HEK293T (cell line): ENCODE measurements at regions not wholly inside any gene's neighbourhood (a gene's known extent, or its start where the extent isn't known, plus 50 kb on each side); places are given as distances from the start of the nearest gene placed in this dataset.

Experiments
- CTCF ChIA-PET: fragments of 350-600 bp; formaldehyde crosslinking; extraction: SDS; loops from one replicate; lab custom pipeline; 2021; ENCODE audit warnings: antibody characterized with exemption, inconsistent platforms; lab: Yijun Ruan, JAX
- POLR2A ChIA-PET: fragments of 350-600 bp; formaldehyde crosslinking; extraction: SDS; loops from one replicate; lab custom pipeline; 2020; ENCODE audit warnings: antibody characterized with exemption, inconsistent platforms; lab: Yijun Ruan, JAX
- DNase-seq: peaks from one replicate; pipeline ENCODE4 v3.0.0; 2012; ENCODE audit warnings: mixed read lengths; ENCODE audit errors: extremely low spot score
- ARNT ChIP-seq: fragments of 450-650 bp; IDR thresholded peaks from 2 replicates; pipeline ENCODE4 v1.6.1; 2017; ENCODE audit warnings: mild to moderate bottlenecking
- BHLHE40 ChIP-seq: fragments of 450-650 bp; IDR thresholded peaks from 2 replicates; pipeline ENCODE4 v1.6.1; 2016; ENCODE audit warnings: mild to moderate bottlenecking, moderate library complexity, borderline replicate concordance
- CTBP1 ChIP-seq: fragments of 450-650 bp; IDR thresholded peaks from 2 replicates; pipeline ENCODE4 v1.6.1; 2016; ENCODE audit warnings: borderline replicate concordance
- ELF4 ChIP-seq: fragments of 450-650 bp; IDR thresholded peaks from 2 replicates; pipeline ENCODE4 v1.6.1; 2017; ENCODE audit warnings: antibody characterized with exemption
- FOXA1 ChIP-seq: fragments of 450-650 bp; IDR thresholded peaks from 2 replicates; pipeline ENCODE4 v1.6.1; 2016; ENCODE audit warnings: mild to moderate bottlenecking
- FOXK2 ChIP-seq: fragments of 450-650 bp; IDR thresholded peaks from 2 replicates; pipeline ENCODE4 v1.6.1; 2016; ENCODE audit warnings: mild to moderate bottlenecking
- FOXM1 ChIP-seq: fragments of 450-650 bp; IDR thresholded peaks from 2 replicates; pipeline ENCODE4 v1.6.1; 2017; ENCODE audit warnings: mild to moderate bottlenecking, borderline replicate concordance
- HDGF ChIP-seq: fragments of 450-650 bp; IDR thresholded peaks from 2 replicates; pipeline ENCODE4 v1.6.1; 2017; ENCODE audit warnings: antibody characterized with exemption, borderline replicate concordance
- L3MBTL2 ChIP-seq: fragments of 450-650 bp; conservative IDR thresholded peaks from 2 replicates; pipeline ENCODE4 v1.6.1; 2016; ENCODE audit warnings: mild to moderate bottlenecking
- LEF1 ChIP-seq: fragments of 450-650 bp; IDR thresholded peaks from 2 replicates; pipeline ENCODE4 v1.6.1; 2017; ENCODE audit warnings: mild to moderate bottlenecking, borderline replicate concordance
- NFRKB ChIP-seq: fragments of 450-650 bp; IDR thresholded peaks from 2 replicates; pipeline ENCODE4 v1.6.1; 2016; ENCODE audit warnings: mild to moderate bottlenecking, moderate library complexity
- SP1 ChIP-seq: fragments of 450-650 bp; IDR thresholded peaks from 2 replicates; pipeline ENCODE4 v1.6.1; 2017
- SUZ12 ChIP-seq: fragments of 450-650 bp; IDR thresholded peaks from 2 replicates; pipeline ENCODE4 v1.6.1; 2016; ENCODE audit warnings: mild to moderate bottlenecking
- TARDBP ChIP-seq: fragments of 450-650 bp; IDR thresholded peaks from 2 replicates; pipeline ENCODE4 v1.6.1; 2016
- ZNF384 ChIP-seq: fragments of 450-650 bp; IDR thresholded peaks from 2 replicates; pipeline ENCODE4 v1.6.1; 2016
- TF ChIP-seq, protein P1 (sequence below): fragments of 450-650 bp; IDR thresholded peaks from 2 replicates; pipeline ENCODE4 v1.6.1; 2016

DNA sequence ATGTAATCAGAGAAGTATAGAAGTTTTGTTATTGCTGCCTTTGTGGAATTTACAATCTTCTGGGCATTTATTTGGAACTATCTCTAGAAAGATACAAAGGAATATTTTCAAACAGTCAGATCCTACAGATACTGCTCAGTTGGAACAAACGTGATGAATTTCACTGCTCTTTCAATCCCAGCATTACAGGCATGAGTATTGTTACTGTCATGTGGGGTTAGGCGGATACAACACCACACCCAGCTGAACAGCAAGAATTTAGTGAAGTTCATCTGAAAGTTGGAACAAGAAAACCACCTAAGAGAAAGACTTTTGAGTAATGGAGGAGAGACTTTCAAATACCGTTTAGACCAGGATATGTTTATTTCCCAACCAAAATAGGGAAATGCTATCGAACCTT lies 123.3 kb upstream of the PLXNC1 start:
- ChIA-PET POLR2A (no interaction called here), CTCF (no interaction called here)
- TF ChIP-seq L3MBTL2 (no peak), LEF1 (no peak), NFRKB (no peak), SP1 (no peak), CTBP1 (no peak), ELF4 (no peak), ZNF384 (no peak), HDGF (no peak), ARNT (no peak), TARDBP (no peak), BHLHE40 (no peak), FOXA1 (no peak), FOXK2 (no peak), SUZ12 (no peak), FOXM1 (no peak)
- TF ChIP-seq, protein P1, sequence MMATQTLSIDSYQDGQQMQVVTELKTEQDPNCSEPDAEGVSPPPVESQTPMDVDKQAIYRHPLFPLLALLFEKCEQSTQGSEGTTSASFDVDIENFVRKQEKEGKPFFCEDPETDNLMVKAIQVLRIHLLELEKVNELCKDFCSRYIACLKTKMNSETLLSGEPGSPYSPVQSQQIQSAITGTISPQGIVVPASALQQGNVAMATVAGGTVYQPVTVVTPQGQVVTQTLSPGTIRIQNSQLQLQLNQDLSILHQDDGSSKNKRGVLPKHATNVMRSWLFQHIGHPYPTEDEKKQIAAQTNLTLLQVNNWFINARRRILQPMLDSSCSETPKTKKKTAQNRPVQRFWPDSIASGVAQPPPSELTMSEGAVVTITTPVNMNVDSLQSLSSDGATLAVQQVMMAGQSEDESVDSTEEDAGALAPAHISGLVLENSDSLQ = no peak
- no peak for DNase-seq

DNA sequence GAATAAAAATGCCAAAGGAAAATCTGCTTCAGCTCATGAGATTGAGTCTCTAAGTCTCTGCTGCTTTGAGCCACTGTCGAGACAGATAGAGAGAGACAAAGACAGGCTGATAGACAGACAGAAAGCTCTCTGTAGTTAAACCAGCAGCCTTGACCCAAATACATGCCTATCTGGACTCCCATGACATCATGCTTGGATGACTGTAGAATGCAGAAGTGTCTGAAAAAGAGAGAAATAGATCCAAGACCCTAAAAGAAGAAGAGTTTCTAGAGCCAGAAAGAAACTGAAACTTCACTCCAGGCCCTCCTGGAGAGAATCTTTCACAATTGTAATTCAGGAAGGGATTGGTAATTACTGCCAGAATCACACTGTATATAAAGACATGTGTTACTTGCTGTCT lies 122.6 kb upstream of the PLXNC1 start:
- CTCF ChIA-PET = no interaction called here
- POLR2A ChIA-PET = no interaction called here
- TF ChIP-seq SUZ12 (no peak), ZNF384 (no peak), ARNT (no peak)
- DNase-seq = no peak

DNA sequence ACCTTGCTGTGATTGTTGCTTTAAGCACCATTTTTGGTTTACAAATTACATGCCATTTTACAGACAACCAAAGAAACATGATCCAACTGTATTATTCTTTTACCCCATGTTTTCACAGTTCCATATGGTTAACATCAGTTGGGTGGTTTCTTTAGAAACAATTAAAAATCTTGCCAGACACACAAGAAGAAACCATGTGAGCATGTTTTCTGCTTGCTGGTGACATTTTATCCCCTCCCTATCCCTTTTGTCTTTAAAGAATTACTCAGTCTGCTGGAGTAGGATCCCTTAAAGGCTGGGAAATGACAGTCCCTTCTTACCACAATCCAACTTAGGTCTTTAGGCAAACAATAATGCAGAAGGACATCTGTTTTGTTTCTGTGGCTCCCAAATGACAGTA lies 121.8 kb upstream of the PLXNC1 start:
- ChIA-PET CTCF (no interaction called here), POLR2A (no interaction called here)
- DNase-seq = no peak
- no peak for TF ChIP-seq CTBP1
- TF ChIP-seq, protein P1 = no peak
- no peak for TF ChIP-seq LEF1
- no peak for TF ChIP-seq ELF4
- TF ChIP-seq FOXA1 = no peak
- TF ChIP-seq BHLHE40 = no peak
- TF ChIP-seq ARNT = no peak
- TF ChIP-seq SP1 = no peak
- TF ChIP-seq FOXM1 = no peak

DNA sequence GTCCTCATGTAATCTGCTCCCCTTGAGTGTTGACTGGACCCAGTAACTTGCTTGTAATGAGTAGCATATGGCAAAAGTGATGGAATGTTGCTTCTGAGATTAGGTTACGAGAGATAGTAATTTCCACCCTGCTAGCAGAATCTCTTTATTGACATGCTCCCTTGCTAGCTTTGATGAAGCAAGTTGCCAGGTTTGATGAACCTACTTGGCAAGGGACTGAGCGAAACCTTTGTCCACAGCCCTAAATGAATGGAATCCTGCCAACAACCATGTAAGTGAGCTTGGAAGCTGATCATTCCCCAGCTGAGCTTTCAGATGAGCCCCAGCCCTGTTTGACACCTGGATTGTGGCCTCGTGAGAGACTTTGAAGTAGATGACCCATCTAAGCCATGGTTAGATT lies 120.8 kb upstream of the PLXNC1 start:
- TF ChIP-seq CTBP1 = no peak
- no peak for TF ChIP-seq SUZ12
- TF ChIP-seq ELF4 = no peak
- no peak for TF ChIP-seq NFRKB
- TF ChIP-seq BHLHE40 = no peak
- TF ChIP-seq SP1 = no peak
- no peak for TF ChIP-seq FOXM1
- TF ChIP-seq ARNT = no peak
- TF ChIP-seq, protein P1 = no peak
- no peak for TF ChIP-seq HDGF
- no peak for TF ChIP-seq TARDBP
- no peak for TF ChIP-seq FOXA1
- TF ChIP-seq ZNF384 = no peak
- TF ChIP-seq LEF1 = no peak
- TF ChIP-seq FOXK2 = no peak
- TF ChIP-seq L3MBTL2 = no peak
- no peak for DNase-seq
- ChIA-PET CTCF (no interaction called here), POLR2A (no interaction called here)

DNA sequence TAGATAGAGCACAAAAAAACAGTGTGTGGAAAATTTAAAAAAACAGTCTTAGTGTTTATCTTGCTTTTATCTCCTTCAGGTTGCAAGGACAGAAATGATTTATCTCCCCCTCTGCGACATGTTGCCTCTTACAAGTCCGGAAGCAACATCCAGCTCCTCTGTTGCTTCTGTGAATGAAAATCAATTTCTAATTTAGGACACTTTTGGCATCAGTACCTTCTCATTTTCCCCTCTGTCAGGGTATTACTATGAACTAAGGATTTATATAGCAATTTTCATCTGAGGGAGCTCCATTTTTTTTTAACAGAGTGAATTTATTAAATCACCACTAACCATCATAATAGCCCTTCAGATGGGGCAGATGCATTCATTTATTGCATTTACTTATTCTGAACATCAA lies 116.6 kb upstream of the PLXNC1 start:
- DNase-seq = no peak
- POLR2A ChIA-PET = no interaction called here
- TF ChIP-seq FOXA1 = no peak
- no peak for TF ChIP-seq FOXK2
- no peak for TF ChIP-seq HDGF
- no peak for TF ChIP-seq ZNF384
- no peak for TF ChIP-seq CTBP1
- TF ChIP-seq ELF4 = no peak
- TF ChIP-seq ARNT = no peak
- no peak for TF ChIP-seq SUZ12
- TF ChIP-seq, protein P1 = no peak
- TF ChIP-seq NFRKB = no peak
- TF ChIP-seq SP1 = no peak
- TF ChIP-seq LEF1 = no peak
- no peak for TF ChIP-seq L3MBTL2
- TF ChIP-seq TARDBP = no peak
- no peak for TF ChIP-seq FOXM1
- TF ChIP-seq BHLHE40 = no peak
- CTCF ChIA-PET = no interaction called here

DNA sequence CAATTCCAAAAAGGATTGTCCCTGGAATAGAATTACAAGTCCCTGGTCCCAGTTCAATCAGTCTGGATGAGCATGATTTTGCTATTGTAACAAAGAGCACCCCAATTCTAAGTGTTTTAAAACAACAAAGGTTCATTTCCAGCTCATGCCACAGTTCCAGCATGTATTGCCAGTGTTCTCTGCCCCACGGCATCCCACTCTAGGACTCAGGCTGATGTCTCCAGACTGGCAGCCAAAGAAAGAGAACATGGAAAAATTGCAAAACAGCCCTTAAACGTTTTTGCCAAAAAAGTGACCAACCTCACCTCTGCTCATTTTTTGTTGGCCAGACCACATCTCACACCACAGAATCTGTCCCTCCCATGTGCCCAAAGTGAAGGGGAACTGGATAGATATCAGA lies 116.0 kb upstream of the PLXNC1 start:
- ChIA-PET CTCF (no interaction called here), POLR2A (no interaction called here)
- TF ChIP-seq HDGF (no peak), FOXA1 (no peak), CTBP1 (no peak), BHLHE40 (no peak), NFRKB (no peak), SUZ12 (no peak), LEF1 (no peak), FOXK2 (no peak)
- TF ChIP-seq, protein P1 = no peak
- no peak for DNase-seq
